Kidney (tissue), 13 donors: ENCODE measurements at regions not wholly inside any gene's neighbourhood (a gene's known extent, or its start where the extent isn't known, plus 50 kb on each side); places are given as distances from the start of the nearest gene placed in this dataset.

Experiments used
- DNase-seq, 5 donors: peaks; one replicate each; pipeline ENCODE4 v3.0.0-alpha.2; 2013 to 2020
- FAIRE-seq: peaks from 2 replicates; lab custom pipeline; 2012; peaks lifted over from hg19 to GRCh38; lab: Jason Lieb, UNC
- H3K27ac ChIP-seq, 2 donors: one replicate each; pipeline ENCODE4 v1.7.0; 2013; ENCODE audit warnings: low read depth in 2 of 2, low read length in 2 of 2, inconsistent platforms in 1 of 2
- H3K27me3 ChIP-seq: one replicate; pipeline ENCODE4 v1.7.1; 2013; ENCODE audit warnings: low read length, inconsistent platforms; ENCODE audit not compliant: control insufficient read depth, insufficient read depth
- H3K36me3 ChIP-seq, 3 donors: one replicate each; pipeline versions ENCODE4 v1.7.0 to v1.7.1; 2013; ENCODE audit warnings: low read length in 3 of 3, control low read depth in 1 of 3, inconsistent platforms in 1 of 3; ENCODE audit not compliant: insufficient read depth in 3 of 3, control insufficient read depth in 2 of 3
- H3K4me1 ChIP-seq, 3 donors: one replicate each; pipeline versions ENCODE4 v1.7.0 to v1.7.1; 2013; ENCODE audit warnings: low read length in 3 of 3, inconsistent platforms in 1 of 3, low read depth in 1 of 3; ENCODE audit not compliant: control insufficient read depth in 2 of 3, insufficient read depth in 2 of 3
- H3K4me3 ChIP-seq, 3 donors: one replicate each; pipeline versions ENCODE4 v1.7.0 to v1.8.1; 2013; ENCODE audit warnings: low read length in 3 of 3, control low read depth in 1 of 3, inconsistent platforms in 1 of 3
- H3K9ac ChIP-seq, 3 donors: one replicate each; pipeline versions ENCODE4 v1.7.0 to v1.7.1; 2013; ENCODE audit warnings: low read length in 3 of 3, control low read depth in 1 of 3, inconsistent platforms in 1 of 3
- H3K9me3 ChIP-seq, 3 donors: one replicate each; pipeline versions ENCODE4 v1.7.0 to v1.7.1; 2013; ENCODE audit warnings: low read length in 3 of 3, control low read depth in 1 of 3, inconsistent platforms in 1 of 3; ENCODE audit not compliant: control insufficient read depth in 2 of 3, insufficient read depth in 1 of 3
- CTCF ChIP-seq: IDR thresholded peaks from 3 replicates; pipeline ENCODE4 v1.5.1; 2012; ENCODE audit warnings: mild to moderate bottlenecking, moderate library complexity, borderline replicate concordance; ENCODE audit not compliant: insufficient read depth; ENCODE audit errors: extremely low read depth
- intact Hi-C: fragments of 100-400 bp; cut with DNase I; formaldehyde crosslinking; loops from one replicate; pipeline ENCODE4 v1.11.1; 2022
- donor health status: control.
- donor health status: control.
- donor health status: control.
- donor health status: control.
- donor health status: control.
- donor health status: DM: yes; HTN: yes; CAD: no.
- donor health status: Normal renal cell carcinoma (clear cell type).

GRCh38 chr2:13201924-13202323, 485.2 kb downstream of the TRIB2 start:
- Histone ChIP-seq H3K4me3 (no peak overlapping the region), H3K9ac (no peak overlapping the region), H3K4me1 (no peaks in the 10 kb centered on the region), H3K27ac (no peak overlapping the region), H3K27me3 (no peaks in the 10 kb centered on the region), H3K36me3 (no peaks in the 10 kb centered on the region), H3K9me3 (no peaks in the 10 kb centered on the region)
- intact Hi-C loops, result no loop called here
- FAIRE-seq (no peak), DNase-seq (no peak)
- TF ChIP-seq CTCF, result peak; percentile 11

DNA sequence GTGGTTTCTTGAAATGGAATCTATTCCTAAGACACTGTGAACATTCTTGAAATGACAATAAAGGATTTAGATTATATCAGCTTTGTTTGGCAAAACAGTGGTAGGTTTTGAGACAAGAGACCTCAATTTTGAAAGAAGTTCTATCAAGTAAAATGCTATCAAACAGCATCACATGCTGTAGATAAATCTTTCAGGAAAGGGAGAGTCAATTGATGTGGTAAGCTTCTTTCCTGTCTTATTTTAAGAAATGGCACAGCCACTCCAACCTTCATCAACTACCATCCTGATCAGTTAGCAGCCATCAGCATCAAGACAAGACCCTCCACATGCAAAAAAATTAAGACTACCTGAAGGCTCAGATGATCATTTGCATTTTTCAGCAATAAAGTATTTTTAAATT, 495.4 kb downstream of the TRIB2 start:
- no peak for FAIRE-seq
- Histone ChIP-seq H3K4me3 (no peak overlapping the region), H3K27ac (no peak overlapping the region), H3K4me1 (no peaks in the 10 kb centered on the region), H3K9me3 (no peaks in the 10 kb centered on the region), H3K36me3 (no peaks in the 10 kb centered on the region), H3K27me3 (no peaks in the 10 kb centered on the region), H3K9ac (no peak overlapping the region)
- intact Hi-C loops, result no loop called here
- no peak for TF ChIP-seq CTCF
- DNase-seq, result no peak

DNA sequence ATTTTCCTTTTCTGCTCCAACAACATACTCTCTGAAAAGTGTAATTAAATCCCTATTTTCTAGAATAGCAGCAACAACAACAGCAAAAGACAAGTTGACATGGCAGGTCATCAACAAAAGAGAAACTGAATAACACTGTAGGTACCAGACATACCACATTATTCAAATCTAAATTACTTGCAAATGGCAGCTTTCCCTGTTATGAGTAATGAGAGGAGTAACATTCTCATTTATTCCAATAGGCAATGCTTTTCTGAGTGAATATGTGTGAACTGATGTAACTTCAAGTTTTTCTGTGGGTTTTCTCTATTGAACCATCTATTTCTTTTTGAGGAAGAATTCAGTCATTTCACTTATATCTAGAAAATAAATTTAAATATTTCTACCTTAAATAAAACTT, 501.5 kb downstream of the TRIB2 start:
- no peak overlapping the region for H3K9ac ChIP-seq
- no peak for DNase-seq
- no peak for TF ChIP-seq CTCF
- H3K27me3 ChIP-seq, result no peaks in the 10 kb centered on the region
- no peak overlapping the region for H3K27ac ChIP-seq
- no peak for FAIRE-seq
- no peaks in the 10 kb centered on the region for H3K36me3 ChIP-seq
- intact Hi-C loops, result no loop called here
- H3K4me1 ChIP-seq, result no peaks in the 10 kb centered on the region
- no peak overlapping the region for H3K4me3 ChIP-seq
- no peaks in the 10 kb centered on the region for H3K9me3 ChIP-seq

DNA sequence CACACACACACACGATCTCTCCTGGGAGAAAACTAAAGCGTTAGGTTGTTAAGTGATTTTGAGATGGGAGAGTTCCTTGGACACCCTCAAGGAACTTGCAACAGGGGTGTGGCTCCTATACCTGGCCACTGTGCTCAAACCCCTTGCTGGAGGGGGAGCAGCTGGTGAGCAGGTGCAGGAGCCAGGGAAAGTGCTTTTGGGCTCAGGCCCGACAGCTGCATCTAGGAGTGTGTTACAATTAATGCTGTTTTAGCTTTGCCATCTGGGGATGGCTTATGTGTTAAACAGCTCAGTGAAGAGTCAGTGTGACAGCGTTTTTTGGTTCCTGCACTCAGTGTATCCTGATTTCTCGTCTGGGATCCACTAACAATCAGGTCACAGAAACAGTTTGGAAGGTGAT, 510.8 kb downstream of the TRIB2 start:
- no peak overlapping the region for H3K27ac ChIP-seq
- FAIRE-seq, result no peak
- no peaks in the 10 kb centered on the region for H3K27me3 ChIP-seq
- no peak overlapping the region for H3K9ac ChIP-seq
- no peak for TF ChIP-seq CTCF
- no peak for DNase-seq
- no peaks in the 10 kb centered on the region for H3K9me3 ChIP-seq
- H3K4me1 ChIP-seq, result no peaks in the 10 kb centered on the region
- intact Hi-C loops, result no loop called here
- no peaks in the 10 kb centered on the region for H3K36me3 ChIP-seq
- H3K4me3 ChIP-seq, result no peak overlapping the region
